Thyroid gland (tissue), 4 donors: ENCODE measurements at regions not wholly inside any gene's neighbourhood (a gene's known extent, or its start where the extent isn't known, plus 50 kb on each side); places are given as distances from the start of the nearest gene placed in this dataset.

ENCODE experiments used
- DNase-seq, 2 donors: peaks; one replicate each; pipeline ENCODE4 v3.0.0-alpha.2; 2019
- H3K27ac ChIP-seq, 3 donors: fragments of 200-600 bp; sonication (generic); 1 replicate in 2 of 3; 2 replicates in 1 of 3; pipeline ENCODE4 v1.5.1; 2016 to 2019; ENCODE audit warnings: mild to moderate bottlenecking in 1 of 3, moderate library complexity in 1 of 3
- H3K27me3 ChIP-seq: fragments of 200-600 bp; sonication (generic); one replicate; pipeline ENCODE4 v1.5.1; 2019
- H3K36me3 ChIP-seq, 2 donors: fragments of 200-600 bp; sonication (generic); one replicate each; pipeline ENCODE4 v1.5.1; 2016 to 2019
- H3K4me1 ChIP-seq, 2 donors: fragments of 200-600 bp; sonication (generic); one replicate each; pipeline ENCODE4 v1.5.1; 2017 to 2019
- H3K4me3 ChIP-seq, 3 donors: fragments of 200-600 bp; sonication (generic); replicated peaks in 1 of 3; 1 replicate in 2 of 3; 2 replicates in 1 of 3; pipeline ENCODE4 v1.5.1; 2016; ENCODE audit warnings: mild to moderate bottlenecking in 1 of 3
- H3K9me3 ChIP-seq: fragments of 200-600 bp; sonication (generic); one replicate; pipeline ENCODE4 v1.5.1; 2017
- CTCF ChIP-seq, 6 experiments: fragments of 200-600 bp in 3 of 6; fragments of 450-650 bp in 3 of 6; sonication (generic) in 3 of 6; IDR thresholded peaks; one replicate each; pipeline ENCODE4 v1.5.1; 2016 to 2019; ENCODE audit warnings: antibody characterized with exemption in 6 of 6, mild to moderate bottlenecking in 2 of 6, inconsistent platforms in 1 of 6, moderate library complexity in 1 of 6
- POLR2A ChIP-seq, 2 donors: fragments of 450-650 bp; IDR thresholded peaks; one replicate each; pipeline ENCODE4 v1.6.1; 2017; ENCODE audit warnings: antibody characterized with exemption in 2 of 2, mild to moderate bottlenecking in 2 of 2, moderate library complexity in 1 of 2
- WGBS, 2 donors: methylation state at CpG; one replicate each; pipeline ENCODE4 v1.1.5; 2017; 5-methylcytosine and 5-hydroxymethylcytosine counted together
- intact Hi-C: fragments of 100-400 bp; cut with DNase I; formaldehyde crosslinking; loops from one replicate; pipeline ENCODE4 v1.15.1; 2023

GRCh38 chr18:51848702-51849101 is 491.3 kb upstream of the DCC start:
- Histone ChIP-seq H3K4me1 (no peaks in the 10 kb centered on the region), H3K9me3 (no peaks in the 10 kb centered on the region), H3K4me3 (no peak overlapping the region), H3K27ac (no peak overlapping the region), H3K27me3 (no peaks in the 10 kb centered on the region), H3K36me3 (no peaks in the 10 kb centered on the region)
- TF ChIP-seq CTCF (IDR thresholded peaks at IDR 0.05) (no peak), POLR2A (IDR thresholded peaks at IDR 0.05) (no peak)
- WGBS, 2 donors = 88 to 89% methylated on average over 2 of the region's 2 CpGs
- no peak for DNase-seq
- intact Hi-C loops = no loop called here

- no peak for DNase-seq
- TF ChIP-seq CTCF (IDR thresholded peaks at IDR 0.05) (no peak), POLR2A (IDR thresholded peaks at IDR 0.05) (no peak)
- Histone ChIP-seq H3K27me3 (no peaks in the 10 kb centered on the region), H3K9me3 (no peaks in the 10 kb centered on the region), H3K36me3 (no peaks in the 10 kb centered on the region), H3K27ac (no peak overlapping the region), H3K4me1 (no peaks in the 10 kb centered on the region), H3K4me3 (no peak overlapping the region)
- intact Hi-C loops = no loop called here
Observed at GRCh38 chr18:51852681-51853080, 487.3 kb upstream of the DCC start.

DNA sequence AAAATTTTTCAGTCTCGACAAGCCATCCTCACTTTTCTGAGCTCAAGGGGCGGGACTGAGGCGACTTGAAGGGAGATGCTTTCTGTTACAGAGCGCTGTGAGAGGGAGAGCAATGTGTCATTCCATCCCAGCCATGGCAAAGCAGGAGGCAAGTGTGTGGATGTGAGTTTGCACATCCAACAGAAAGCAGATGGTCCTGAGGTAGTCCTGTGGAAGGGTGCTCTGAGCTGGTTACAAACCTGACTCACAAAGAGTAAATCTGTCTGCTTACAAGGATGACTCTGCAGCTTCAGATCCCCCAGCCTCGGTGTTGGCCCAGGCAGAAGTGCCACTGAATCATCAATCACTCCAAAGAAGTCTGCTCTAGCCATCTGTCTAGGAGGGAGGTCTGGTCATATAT is 482.0 kb upstream of the DCC start:
- 54 to 62% methylated on average over 4 to 5 of the region's 5 CpGs for WGBS, 2 donors

GRCh38 chr18:51861046-51861445 is 479.0 kb upstream of the DCC start:
- Histone ChIP-seq H3K9me3 (no peaks in the 10 kb centered on the region), H3K27me3 (no peaks in the 10 kb centered on the region), H3K36me3 (no peaks in the 10 kb centered on the region), H3K27ac (no peak overlapping the region), H3K4me3 (no peak overlapping the region), H3K4me1 (no peaks in the 10 kb centered on the region)
- WGBS, 2 donors = 83 to 94% methylated on average over 2 of the region's 2 CpGs
- TF ChIP-seq CTCF (IDR thresholded peaks at IDR 0.05) (no peak), POLR2A (IDR thresholded peaks at IDR 0.05) (no peak)
- no peak for DNase-seq
- intact Hi-C loops = no loop called here

More for the DNA sequence above, 482.0 kb upstream of the DCC start:
- intact Hi-C loops = no loop called here
- no peak overlapping the region for H3K4me3 ChIP-seq
- no peak overlapping the region for H3K27ac ChIP-seq
- H3K9me3 ChIP-seq = no peaks in the 10 kb centered on the region
- H3K27me3 ChIP-seq = no peaks in the 10 kb centered on the region
- no peak for TF ChIP-seq CTCF (IDR thresholded peaks at IDR 0.05)
- no peak for TF ChIP-seq POLR2A (IDR thresholded peaks at IDR 0.05)
- no peak for DNase-seq
- H3K36me3 ChIP-seq = no peaks in the 10 kb centered on the region
- no peaks in the 10 kb centered on the region for H3K4me1 ChIP-seq

GRCh38 chr18:51862051-51862715 is 477.8 kb upstream of the DCC start:
- Histone ChIP-seq H3K27me3 (no peaks in the 10 kb centered on the region), H3K27ac (no peak overlapping the region), H3K4me3 (no peak overlapping the region), H3K4me1 (no peaks in the 10 kb centered on the region), H3K9me3 (no peaks in the 10 kb centered on the region), H3K36me3 (no peaks in the 10 kb centered on the region)
- TF ChIP-seq POLR2A (IDR thresholded peaks at IDR 0.05) = no peak
- TF ChIP-seq CTCF (IDR thresholded peaks at IDR 0.05) = no peak
- WGBS, 2 donors = 78 to 87% methylated on average over 4 of the region's 4 CpGs
- DNase-seq = no peak
- intact Hi-C loops = no loop called here
